Kidney (tissue), 13 donors: ENCODE measurements at regions not wholly inside any gene's neighbourhood (a gene's known extent, or its start where the extent isn't known, plus 50 kb on each side); places are given as distances from the start of the nearest gene placed in this dataset.

ENCODE experiments used
- DNase-seq, 5 donors: peaks; one replicate each; pipeline ENCODE4 v3.0.0-alpha.2; 2013 to 2020
- FAIRE-seq: peaks from 2 replicates; lab custom pipeline; 2012; peaks lifted over from hg19 to GRCh38; lab: Jason Lieb, UNC
- H3K27ac ChIP-seq, 2 donors: one replicate each; pipeline ENCODE4 v1.7.0; 2013; ENCODE audit warnings: low read depth in 2 of 2, low read length in 2 of 2, inconsistent platforms in 1 of 2
- H3K27me3 ChIP-seq: one replicate; pipeline ENCODE4 v1.7.1; 2013; ENCODE audit warnings: low read length, inconsistent platforms; ENCODE audit not compliant: control insufficient read depth, insufficient read depth
- H3K36me3 ChIP-seq, 3 donors: one replicate each; pipeline versions ENCODE4 v1.7.0 to v1.7.1; 2013; ENCODE audit warnings: low read length in 3 of 3, control low read depth in 1 of 3, inconsistent platforms in 1 of 3; ENCODE audit not compliant: insufficient read depth in 3 of 3, control insufficient read depth in 2 of 3
- H3K4me1 ChIP-seq, 3 donors: one replicate each; pipeline versions ENCODE4 v1.7.0 to v1.7.1; 2013; ENCODE audit warnings: low read length in 3 of 3, inconsistent platforms in 1 of 3, low read depth in 1 of 3; ENCODE audit not compliant: control insufficient read depth in 2 of 3, insufficient read depth in 2 of 3
- H3K4me3 ChIP-seq, 3 donors: one replicate each; pipeline versions ENCODE4 v1.7.0 to v1.8.1; 2013; ENCODE audit warnings: low read length in 3 of 3, control low read depth in 1 of 3, inconsistent platforms in 1 of 3
- H3K9ac ChIP-seq, 3 donors: one replicate each; pipeline versions ENCODE4 v1.7.0 to v1.7.1; 2013; ENCODE audit warnings: low read length in 3 of 3, control low read depth in 1 of 3, inconsistent platforms in 1 of 3
- H3K9me3 ChIP-seq, 3 donors: one replicate each; pipeline versions ENCODE4 v1.7.0 to v1.7.1; 2013; ENCODE audit warnings: low read length in 3 of 3, control low read depth in 1 of 3, inconsistent platforms in 1 of 3; ENCODE audit not compliant: control insufficient read depth in 2 of 3, insufficient read depth in 1 of 3
- CTCF ChIP-seq: IDR thresholded peaks from 3 replicates; pipeline ENCODE4 v1.5.1; 2012; ENCODE audit warnings: mild to moderate bottlenecking, moderate library complexity, borderline replicate concordance; ENCODE audit not compliant: insufficient read depth; ENCODE audit errors: extremely low read depth
- intact Hi-C: fragments of 100-400 bp; cut with DNase I; formaldehyde crosslinking; loops from one replicate; pipeline ENCODE4 v1.11.1; 2022
- donor health status: control.
- donor health status: control.
- donor health status: control.
- donor health status: control.
- donor health status: control.
- donor health status: DM: yes; HTN: yes; CAD: no.
- donor health status: Normal renal cell carcinoma (clear cell type).

GRCh38 chr12:30197392-30198057 is 413.8 kb upstream of the TMTC1 start:
- no peak overlapping the region for H3K4me3 ChIP-seq
- peaks cover 3% of the 10 kb centered on the region for H3K27me3 ChIP-seq
- H3K36me3 ChIP-seq, result no peaks in the 10 kb centered on the region
- FAIRE-seq (no peak), DNase-seq (no peak)
- H3K4me1 ChIP-seq, result no peaks in the 10 kb centered on the region
- intact Hi-C loops, result no loop called here
- no peak overlapping the region for H3K27ac ChIP-seq
- no peaks in the 10 kb centered on the region for H3K9me3 ChIP-seq
- H3K9ac ChIP-seq, result no peak overlapping the region
- no peak for TF ChIP-seq CTCF

GRCh38 chr12:30191696-30192455 is 408.1 kb upstream of the TMTC1 start:
- Histone ChIP-seq H3K36me3 (no peaks in the 10 kb centered on the region), H3K27me3 (no peaks in the 10 kb centered on the region), H3K27ac (no peak overlapping the region), H3K9me3 (no peaks in the 10 kb centered on the region), H3K4me3 (no peak overlapping the region), H3K4me1 (no peaks in the 10 kb centered on the region), H3K9ac (no peak overlapping the region)
- intact Hi-C loops, result no loop called here
- TF ChIP-seq CTCF, result no peak
- no peak for FAIRE-seq
- DNase-seq, result peak in 4 of 5 donors; percentile 51 to 91 (median 83)

- H3K27ac ChIP-seq, result no peak overlapping the region
- no peak overlapping the region for H3K4me3 ChIP-seq
- no peaks in the 10 kb centered on the region for H3K27me3 ChIP-seq
- no peaks in the 10 kb centered on the region for H3K36me3 ChIP-seq
- FAIRE-seq, result no peak
- no peak for DNase-seq
- H3K9me3 ChIP-seq, result no peaks in the 10 kb centered on the region
- H3K9ac ChIP-seq, result no peak overlapping the region
- TF ChIP-seq CTCF, result no peak
- H3K4me1 ChIP-seq, result no peaks in the 10 kb centered on the region
- intact Hi-C loops, result no loop called here
Measured at GRCh38 chr12:30188602-30189326, 405.0 kb upstream of the TMTC1 start.
